ENCODE measurements at regions not wholly inside any gene's neighbourhood (a gene's known extent, or its start where the extent isn't known, plus 50 kb on each side); places are given as distances from the start of the nearest gene placed in this dataset.
"Not testable (repeated sequence)": the region's sequence is repeated elsewhere in the genome, so short reads cannot be mapped to it uniquely, and the experiment has no call there.

DNA sequence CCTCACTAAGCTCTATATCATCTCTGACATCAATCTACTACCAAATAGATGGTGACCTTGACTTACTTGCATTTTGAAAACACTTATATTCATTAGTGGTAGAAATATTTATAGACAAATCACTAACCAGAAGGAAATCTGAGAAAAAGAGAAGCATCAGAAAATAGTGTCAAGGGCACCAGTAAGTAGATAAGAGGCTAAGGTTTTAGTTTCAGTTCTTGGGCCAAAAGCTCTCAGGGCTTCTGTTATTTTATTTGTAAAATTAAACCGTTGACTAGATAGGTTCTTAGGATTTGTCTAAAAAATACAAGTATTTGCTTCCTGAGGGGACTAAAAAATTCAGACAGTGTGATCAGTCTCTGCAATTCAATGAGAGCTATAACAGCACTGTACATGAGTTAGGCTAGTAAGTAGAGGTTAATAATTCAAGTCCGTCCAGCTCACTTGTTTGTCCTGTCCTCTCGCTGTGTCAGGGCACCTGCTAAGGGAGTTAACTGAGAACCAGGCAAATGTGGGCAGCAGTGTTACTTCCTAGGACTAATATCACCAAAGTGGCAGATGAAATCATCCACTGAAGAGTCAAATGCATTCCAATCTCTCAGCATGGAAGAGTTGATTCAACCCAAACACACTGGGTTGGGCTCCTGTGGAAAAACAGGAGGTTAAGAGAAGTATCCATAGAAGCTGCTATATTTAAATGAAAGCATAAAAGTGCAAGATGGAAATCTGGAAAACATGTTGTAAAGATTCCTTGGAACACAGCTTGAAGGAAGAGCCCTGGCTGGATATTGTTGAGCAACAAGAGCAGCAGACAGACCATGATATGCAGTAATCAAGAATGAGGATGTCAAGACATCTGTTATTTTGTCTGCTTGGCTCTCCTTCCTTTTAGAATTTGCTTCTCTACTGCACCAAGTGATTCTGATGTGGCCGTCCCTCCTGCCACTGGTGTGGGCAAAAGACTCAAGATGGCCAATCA, 134.9 kb upstream of the ZBTB20 start:
- peaks cover 29% of the 10 kb centered on the region for H3K4me1 ChIP-seq (ENCODE audit: insufficient read depth, low read length)
- no peak overlapping the region for H3K4me3 ChIP-seq (ENCODE audit: low read length)
- no peaks in the 10 kb centered on the region for H3K9me3 ChIP-seq (ENCODE audit: low read depth, low read length)
- H3K27me3 ChIP-seq (ENCODE audit: insufficient read depth, low read length) = no peaks in the 10 kb centered on the region

GRCh38 chr3:115284980-115285379, 137.9 kb upstream of the ZBTB20 start:
- H3K9me3 ChIP-seq (ENCODE audit: low read depth, low read length) = no peaks in the 10 kb centered on the region
- no peak overlapping the region for H3K4me3 ChIP-seq (ENCODE audit: low read length)
- peaks cover 17% of the 10 kb centered on the region for H3K4me1 ChIP-seq (ENCODE audit: insufficient read depth, low read length)
- no peaks in the 10 kb centered on the region for H3K27me3 ChIP-seq (ENCODE audit: insufficient read depth, low read length)

DNA sequence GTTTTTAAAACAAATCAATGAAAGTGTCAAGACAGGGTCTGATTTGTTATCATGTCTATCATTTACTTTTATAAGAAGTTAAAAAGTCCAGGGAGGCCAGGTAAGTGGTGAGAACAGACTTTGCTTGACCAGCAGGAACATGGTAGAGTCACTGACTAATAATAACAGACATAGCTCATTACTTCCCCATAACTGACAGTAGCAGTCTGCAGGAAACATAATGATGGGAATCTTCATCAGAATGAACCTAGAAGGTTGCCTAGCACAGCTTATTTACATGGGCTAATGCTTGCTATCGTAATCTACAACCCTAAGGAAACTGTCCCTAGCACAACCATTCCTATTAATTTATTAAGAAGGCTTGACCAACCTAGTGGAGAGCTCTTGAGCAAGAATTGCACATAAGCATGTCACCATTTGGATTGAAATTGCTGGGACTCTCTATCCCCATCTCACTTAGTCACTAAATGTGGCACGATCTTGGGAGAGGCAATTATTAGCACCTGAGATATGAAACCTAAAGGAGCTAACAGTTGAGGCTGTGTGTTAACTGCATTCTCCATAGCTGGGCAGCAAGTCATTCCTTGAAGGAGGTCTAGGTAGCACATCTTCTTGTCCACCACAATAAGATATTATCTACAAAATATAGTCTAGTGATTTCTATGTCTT, 139.6 kb upstream of the ZBTB20 start:
- no peaks in the 10 kb centered on the region for H3K9me3 ChIP-seq (ENCODE audit: low read depth, low read length)
- no peak overlapping the region for H3K4me3 ChIP-seq (ENCODE audit: low read length)
- H3K27me3 ChIP-seq (ENCODE audit: insufficient read depth, low read length) = no peaks in the 10 kb centered on the region
- peaks cover 7% of the 10 kb centered on the region for H3K4me1 ChIP-seq (ENCODE audit: insufficient read depth, low read length)

GRCh38 chr3:115287198-115287597, 140.1 kb upstream of the ZBTB20 start:
- no peak overlapping the region for H3K4me3 ChIP-seq (ENCODE audit: low read length)

DNA sequence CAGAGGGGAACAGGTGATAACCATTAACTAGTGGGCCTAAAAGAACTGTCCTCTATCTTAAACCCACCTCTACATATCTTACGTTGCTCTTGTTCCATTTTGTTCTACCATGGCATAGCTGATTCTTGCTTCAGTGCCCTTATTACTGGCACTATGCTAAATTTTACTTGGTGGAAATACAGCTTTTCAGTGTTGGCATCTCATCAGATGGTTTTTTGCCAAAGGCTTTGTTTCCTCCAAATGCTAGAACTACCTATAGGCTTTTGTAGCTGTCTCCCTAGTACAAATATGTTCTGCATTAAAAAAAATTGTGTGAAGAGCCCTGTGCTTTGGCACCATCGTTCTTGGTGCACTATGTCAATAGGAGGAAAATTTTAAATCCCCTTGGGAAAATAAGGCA, 145.0 kb upstream of the ZBTB20 start:
- Histone ChIP-seq H3K4me1 (ENCODE audit: insufficient read depth, low read length) (no peaks in the 10 kb centered on the region), H3K4me3 (ENCODE audit: low read length) (no peak overlapping the region), H3K27me3 (ENCODE audit: insufficient read depth, low read length) (no peaks in the 10 kb centered on the region), H3K9me3 (ENCODE audit: low read depth, low read length) (no peaks in the 10 kb centered on the region)

More at GRCh38 chr3:115287198-115287597, 140.1 kb upstream of the ZBTB20 start:
- no peaks in the 10 kb centered on the region for H3K27me3 ChIP-seq (ENCODE audit: insufficient read depth, low read length)
- H3K4me1 ChIP-seq (ENCODE audit: insufficient read depth, low read length) = peaks cover 4% of the 10 kb centered on the region
- no peaks in the 10 kb centered on the region for H3K9me3 ChIP-seq (ENCODE audit: low read depth, low read length)

DNA sequence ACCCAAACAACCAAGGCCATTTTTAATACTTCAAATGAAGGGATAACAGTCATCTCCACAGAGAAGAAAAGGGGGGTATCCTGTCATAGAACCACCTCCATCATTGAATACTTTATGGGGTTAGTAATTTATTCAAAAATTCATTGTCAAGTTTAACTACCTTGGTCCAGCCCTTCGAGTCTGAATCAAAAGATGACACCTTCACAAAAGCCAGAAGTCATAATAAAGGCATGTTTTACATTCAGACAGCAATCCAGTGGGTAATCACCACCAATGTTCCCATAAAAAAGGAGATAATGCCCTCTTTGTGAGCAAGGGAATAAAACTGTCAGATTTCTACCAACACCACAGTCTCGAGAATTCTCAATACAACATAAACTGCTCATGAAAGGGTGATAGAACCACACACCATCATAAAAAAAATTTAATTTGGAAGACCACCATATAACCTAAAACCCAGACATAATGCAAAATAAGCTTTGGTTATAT, 145.6 kb upstream of the ZBTB20 start:
- no peaks in the 10 kb centered on the region for H3K27me3 ChIP-seq (ENCODE audit: insufficient read depth, low read length)
- H3K4me1 ChIP-seq (ENCODE audit: insufficient read depth, low read length) = no peaks in the 10 kb centered on the region
- no peaks in the 10 kb centered on the region for H3K9me3 ChIP-seq (ENCODE audit: low read depth, low read length)
- no peak overlapping the region for H3K4me3 ChIP-seq (ENCODE audit: low read length)

DNA sequence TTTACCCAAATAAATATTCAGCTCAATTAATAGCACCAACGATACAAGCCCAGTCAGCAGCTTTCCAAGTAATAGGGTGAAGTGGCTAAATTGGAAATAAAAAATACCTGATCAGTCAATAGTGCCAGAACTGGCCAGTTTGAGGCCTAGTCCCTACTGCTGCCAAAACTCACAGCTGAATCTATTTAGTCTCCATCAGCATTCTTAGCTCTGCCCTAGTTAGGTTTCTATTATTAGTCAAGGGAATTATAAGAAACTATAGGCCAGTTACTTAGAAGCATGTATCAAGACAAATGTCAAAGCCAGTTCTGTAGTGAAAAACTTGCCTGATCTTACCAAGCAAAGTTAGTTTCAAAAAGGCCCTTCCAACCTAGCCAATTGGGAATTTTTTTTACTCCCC, 146.2 kb upstream of the ZBTB20 start:
- no peaks in the 10 kb centered on the region for H3K27me3 ChIP-seq (ENCODE audit: insufficient read depth, low read length)
- no peak overlapping the region for H3K4me3 ChIP-seq (ENCODE audit: low read length)
- no peaks in the 10 kb centered on the region for H3K9me3 ChIP-seq (ENCODE audit: low read depth, low read length)
- H3K4me1 ChIP-seq (ENCODE audit: insufficient read depth, low read length) = no peaks in the 10 kb centered on the region

GRCh38 chr3:115301364-115301860, 154.3 kb upstream of the ZBTB20 start:
- no peaks in the 10 kb centered on the region for H3K9me3 ChIP-seq (ENCODE audit: low read depth, low read length)
- H3K4me1 ChIP-seq (ENCODE audit: insufficient read depth, low read length) = no peaks in the 10 kb centered on the region
- no peak overlapping the region for H3K4me3 ChIP-seq (ENCODE audit: low read length)
- H3K27me3 ChIP-seq (ENCODE audit: insufficient read depth, low read length) = no peaks in the 10 kb centered on the region

DNA sequence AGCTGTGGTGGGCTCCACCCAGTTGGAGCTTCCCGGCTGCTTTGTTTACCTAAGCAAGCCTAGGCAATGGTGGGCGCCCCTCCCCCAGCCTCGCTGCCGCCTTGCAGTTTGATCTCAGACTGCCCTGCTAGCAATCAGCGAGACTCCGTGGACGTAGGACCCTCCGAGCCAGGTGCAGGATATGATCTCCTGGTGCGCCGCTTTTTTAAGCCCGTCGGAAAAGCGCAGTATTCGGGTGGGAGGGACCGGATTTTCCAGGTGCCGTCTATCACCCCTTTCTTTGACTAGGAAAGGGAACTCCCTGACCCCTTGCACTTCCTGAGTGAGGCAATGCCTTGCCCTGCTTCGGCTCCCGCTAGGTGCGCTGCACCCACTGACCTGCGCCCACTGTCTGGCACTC, 170.9 kb upstream of the ZBTB20 start:
- not testable (repeated sequence) for H3K9me3 ChIP-seq (ENCODE audit: low read depth, low read length); H3K27me3 ChIP-seq (ENCODE audit: insufficient read depth, low read length); H3K4me1 ChIP-seq (ENCODE audit: insufficient read depth, low read length); H3K4me3 ChIP-seq (ENCODE audit: low read length)

GRCh38 chr3:115321400-115321805, 174.3 kb upstream of the ZBTB20 start:
- Histone ChIP-seq H3K4me1 (ENCODE audit: insufficient read depth, low read length) (no peaks in the 10 kb centered on the region), H3K27me3 (ENCODE audit: insufficient read depth, low read length) (no peaks in the 10 kb centered on the region), H3K4me3 (ENCODE audit: low read length) (no peak overlapping the region), H3K9me3 (ENCODE audit: low read depth, low read length) (no peaks in the 10 kb centered on the region)

DNA sequence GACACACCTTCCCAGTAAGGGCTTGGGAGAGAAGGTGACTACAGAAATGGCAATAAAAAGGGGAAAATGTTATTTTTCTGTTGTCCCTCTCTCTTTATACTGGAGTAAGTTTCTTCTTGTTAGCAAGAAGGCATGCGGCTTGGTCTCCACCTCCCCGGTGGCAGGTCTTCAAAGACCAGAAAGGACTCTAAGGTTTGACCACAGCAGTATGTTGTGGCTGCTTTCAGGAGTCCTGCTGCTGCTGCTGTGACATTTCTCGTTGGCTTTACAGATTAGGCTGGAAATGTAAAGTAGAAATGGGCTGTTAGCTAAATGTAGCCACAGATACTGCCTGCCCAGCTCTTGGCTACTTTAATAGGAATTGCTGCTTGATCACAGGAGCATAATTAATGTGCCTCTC, 175.8 kb upstream of the ZBTB20 start:
- Histone ChIP-seq H3K4me1 (ENCODE audit: insufficient read depth, low read length) (no peaks in the 10 kb centered on the region), H3K4me3 (ENCODE audit: low read length) (no peak overlapping the region)

GRCh38 chr3:115323380-115323779, 176.3 kb upstream of the ZBTB20 start:
- Histone ChIP-seq H3K4me1 (ENCODE audit: insufficient read depth, low read length) (no peaks in the 10 kb centered on the region), H3K9me3 (ENCODE audit: low read depth, low read length) (no peaks in the 10 kb centered on the region)

More for the DNA sequence above, 175.8 kb upstream of the ZBTB20 start:
- Histone ChIP-seq H3K9me3 (ENCODE audit: low read depth, low read length) (no peaks in the 10 kb centered on the region), H3K27me3 (ENCODE audit: insufficient read depth, low read length) (no peaks in the 10 kb centered on the region)

GRCh38 chr3:115324056-115324455, 177.0 kb upstream of the ZBTB20 start:
- Histone ChIP-seq H3K27me3 (ENCODE audit: insufficient read depth, low read length) (no peaks in the 10 kb centered on the region), H3K4me3 (ENCODE audit: low read length) (no peak overlapping the region), H3K4me1 (ENCODE audit: insufficient read depth, low read length) (no peaks in the 10 kb centered on the region), H3K9me3 (ENCODE audit: low read depth, low read length) (no peaks in the 10 kb centered on the region)

More at GRCh38 chr3:115323380-115323779, 176.3 kb upstream of the ZBTB20 start:
- no peak overlapping the region for H3K4me3 ChIP-seq (ENCODE audit: low read length)
- H3K27me3 ChIP-seq (ENCODE audit: insufficient read depth, low read length) = no peaks in the 10 kb centered on the region

- no peaks in the 10 kb centered on the region for H3K9me3 ChIP-seq (ENCODE audit: low read depth, low read length)
- H3K4me1 ChIP-seq (ENCODE audit: insufficient read depth, low read length) = no peaks in the 10 kb centered on the region
Observed at GRCh38 chr3:115325539-115325938, 178.5 kb upstream of the ZBTB20 start.

GRCh38 chr3:115330430-115330829, 183.3 kb upstream of the ZBTB20 start:
- Histone ChIP-seq H3K9me3 (ENCODE audit: low read depth, low read length) (no peaks in the 10 kb centered on the region), H3K27me3 (ENCODE audit: insufficient read depth, low read length) (no peaks in the 10 kb centered on the region), H3K4me3 (ENCODE audit: low read length) (no peak overlapping the region), H3K4me1 (ENCODE audit: insufficient read depth, low read length) (no peaks in the 10 kb centered on the region)

More at GRCh38 chr3:115325539-115325938, 178.5 kb upstream of the ZBTB20 start:
- no peaks in the 10 kb centered on the region for H3K27me3 ChIP-seq (ENCODE audit: insufficient read depth, low read length)
- no peak overlapping the region for H3K4me3 ChIP-seq (ENCODE audit: low read length)

Data from mononuclear cell (primary cell).